T-helper 1 cell treated with Interleukin-12 subunit alpha and Interleukin-12 subunit beta and Interleukin-4 antibody, amounts not matched to agents 30 ng/mL and 1 ng/mL, for 36 hours (primary cell): ENCODE measurements at regions not wholly inside any gene's neighbourhood (a gene's known extent, or its start where the extent isn't known, plus 50 kb on each side); places are given as distances from the start of the nearest gene placed in this dataset.
"Not testable (repeated sequence)": the region's sequence is repeated elsewhere in the genome, so short reads cannot be mapped to it uniquely, and the experiment has no call there.

Experiments used
- intact Hi-C: fragments of 100-400 bp; cut with micrococcal nuclease; formaldehyde crosslinking; loops from one replicate; pipeline ENCODE4 v1.15.1; 2024

DNA sequence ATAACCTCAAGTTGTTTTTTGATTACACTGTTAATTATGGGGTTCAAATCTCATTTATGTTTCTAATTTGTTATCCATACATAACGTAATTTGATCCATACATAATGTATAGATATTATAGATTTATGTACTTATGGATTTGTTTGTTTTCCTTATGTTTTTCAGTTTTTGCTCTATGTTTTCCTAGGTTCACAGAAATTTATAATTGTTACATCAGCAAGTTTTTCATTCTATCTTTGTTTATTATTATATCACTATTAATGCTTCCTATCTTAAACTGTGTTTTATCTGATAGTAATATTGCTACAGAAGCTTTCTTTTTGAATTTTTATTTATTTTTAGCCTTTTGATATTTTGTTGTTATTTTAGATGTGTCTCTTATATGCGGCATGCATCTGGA lies 194.3 kb upstream of the SOX21 start:
- intact Hi-C loops: no loop called here

DNA sequence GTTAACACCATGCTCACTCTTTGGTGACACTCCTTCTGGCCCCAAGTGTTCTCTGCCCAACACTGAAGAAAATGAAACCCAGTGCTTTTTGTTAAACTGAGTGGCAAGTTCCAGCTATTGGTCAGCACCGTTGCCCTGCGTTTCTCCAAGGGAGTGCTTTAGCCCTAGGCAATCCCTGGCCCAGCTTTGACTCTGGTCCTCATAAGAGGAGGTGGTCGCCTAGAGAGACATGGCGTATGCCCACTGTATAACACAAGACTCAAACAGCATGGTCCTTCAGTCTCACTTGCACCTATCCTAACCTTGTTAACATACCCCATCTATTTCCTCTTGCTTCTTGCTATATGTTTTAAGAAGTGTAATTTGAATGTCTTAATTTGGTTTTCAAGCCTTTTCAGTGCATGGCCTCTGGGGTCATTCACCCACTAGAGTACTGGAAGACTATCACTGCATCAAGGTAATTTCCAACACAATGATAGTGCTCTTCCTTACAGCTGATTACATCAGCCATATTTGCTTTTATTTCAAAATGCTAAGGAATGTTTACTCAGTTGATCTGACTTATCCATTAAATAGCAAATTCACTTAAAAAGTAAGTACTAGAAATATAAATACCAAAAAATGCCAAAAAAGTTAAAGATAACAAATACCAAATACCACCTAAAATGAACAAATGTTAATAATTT lies 190.5 kb upstream of the SOX21 start:
- intact Hi-C loops: no loop called here

DNA sequence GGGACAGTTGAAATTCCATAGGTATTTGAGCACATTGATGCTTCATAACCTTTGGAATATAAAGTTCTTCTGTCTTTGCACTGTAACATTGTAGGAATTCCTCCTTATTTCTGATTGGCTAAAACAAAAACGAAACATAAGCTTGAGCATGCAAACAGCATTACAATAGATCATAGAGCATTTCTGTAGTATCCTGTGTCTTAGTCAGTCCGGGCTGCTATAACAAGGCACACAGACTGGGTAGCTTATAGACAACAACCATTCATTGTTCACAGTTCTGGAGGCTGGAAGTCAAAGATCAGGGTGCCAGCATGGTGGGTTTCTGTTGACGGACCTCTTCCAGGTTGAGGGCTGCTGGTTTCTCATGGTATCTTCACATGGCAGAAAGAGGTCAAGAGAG lies 188.7 kb upstream of the SOX21 start:
- intact Hi-C loops: no loop called here

DNA sequence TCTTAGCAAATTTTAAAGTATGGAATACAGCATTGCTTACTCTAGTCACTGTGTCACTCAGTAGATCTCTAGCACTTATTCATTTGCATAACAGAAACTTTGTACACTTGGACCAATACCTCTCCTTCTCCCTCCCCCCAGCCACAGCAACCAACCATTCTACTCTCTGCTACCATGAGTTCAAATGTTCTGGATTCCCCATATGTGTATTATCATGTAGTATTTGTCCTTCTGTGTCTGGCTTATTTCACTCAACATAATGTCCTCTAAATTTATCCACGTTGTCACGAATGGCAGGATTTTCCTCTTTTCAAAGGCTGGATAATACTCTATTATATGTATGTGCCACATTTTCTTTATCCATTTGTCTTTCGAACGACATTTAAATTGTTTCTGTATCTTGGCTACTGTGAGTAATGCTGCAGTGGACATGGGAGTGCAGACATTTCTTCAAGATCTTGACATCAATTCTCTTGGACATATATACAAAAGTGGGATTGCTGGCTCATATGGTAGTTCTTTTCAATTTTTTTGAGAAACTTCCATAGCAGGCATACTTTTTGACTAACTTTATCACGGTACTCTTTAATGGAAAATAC lies 184.5 kb upstream of the SOX21 start:
- intact Hi-C loops: no loop called here

DNA sequence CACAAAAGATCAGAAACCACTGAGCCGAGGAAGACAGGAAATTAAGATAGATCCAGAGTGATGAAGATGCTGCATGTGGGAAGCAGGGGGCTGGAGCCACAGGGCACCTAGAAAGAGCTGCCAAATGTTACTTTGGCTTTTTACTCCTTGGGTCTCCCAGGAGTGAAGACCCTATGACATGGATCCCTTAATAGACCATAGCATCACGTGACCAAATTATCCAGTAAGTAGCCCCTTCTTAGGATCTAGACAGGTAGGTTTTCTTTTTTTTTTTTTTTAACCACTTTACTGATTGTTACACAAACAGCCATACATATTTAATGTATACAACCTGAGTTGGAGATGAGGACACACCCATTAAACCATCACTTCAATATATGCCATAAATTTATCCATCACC lies 183.9 kb upstream of the SOX21 start:
- intact Hi-C loops: no loop called here

DNA sequence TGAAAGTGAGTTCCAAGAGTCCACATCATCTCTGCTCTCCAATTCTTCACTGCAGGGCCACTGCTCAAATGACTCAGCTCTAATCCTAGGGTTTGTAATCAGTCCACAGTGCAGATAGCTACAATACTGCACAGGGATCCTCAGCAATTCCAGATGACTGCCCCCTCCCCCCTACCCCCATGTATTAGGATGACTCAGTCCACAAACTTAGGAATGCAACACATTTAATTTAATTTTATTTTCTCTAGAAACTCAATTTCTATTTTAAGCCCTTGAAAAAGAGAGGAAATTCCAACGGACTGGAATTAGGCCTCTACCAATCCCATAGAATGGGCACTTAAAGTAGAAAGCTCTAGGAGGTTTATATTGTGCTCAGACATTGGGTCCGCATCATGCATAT lies 173.8 kb upstream of the SOX21 start:
- intact Hi-C loops: no loop called here

DNA sequence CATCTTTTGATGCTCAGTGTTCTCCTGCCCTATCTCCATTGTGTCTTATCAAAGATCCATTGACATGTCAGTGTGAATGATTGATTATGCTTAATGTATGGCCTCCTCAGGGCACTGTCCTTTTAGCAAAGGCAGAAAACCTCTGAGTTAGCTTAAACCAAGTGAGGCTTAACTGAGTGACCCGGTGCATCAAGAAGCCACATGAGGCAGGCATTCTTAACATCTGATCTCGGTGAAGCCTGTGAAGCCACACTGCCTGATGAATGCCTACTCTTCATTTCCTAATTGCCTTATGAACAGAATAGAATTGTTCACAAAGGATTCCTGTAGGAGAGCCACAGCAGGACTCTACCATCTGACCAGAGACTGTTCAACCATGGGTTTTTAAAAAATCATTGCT lies 168.1 kb upstream of the SOX21 start:
- intact Hi-C loops: no loop called here

DNA sequence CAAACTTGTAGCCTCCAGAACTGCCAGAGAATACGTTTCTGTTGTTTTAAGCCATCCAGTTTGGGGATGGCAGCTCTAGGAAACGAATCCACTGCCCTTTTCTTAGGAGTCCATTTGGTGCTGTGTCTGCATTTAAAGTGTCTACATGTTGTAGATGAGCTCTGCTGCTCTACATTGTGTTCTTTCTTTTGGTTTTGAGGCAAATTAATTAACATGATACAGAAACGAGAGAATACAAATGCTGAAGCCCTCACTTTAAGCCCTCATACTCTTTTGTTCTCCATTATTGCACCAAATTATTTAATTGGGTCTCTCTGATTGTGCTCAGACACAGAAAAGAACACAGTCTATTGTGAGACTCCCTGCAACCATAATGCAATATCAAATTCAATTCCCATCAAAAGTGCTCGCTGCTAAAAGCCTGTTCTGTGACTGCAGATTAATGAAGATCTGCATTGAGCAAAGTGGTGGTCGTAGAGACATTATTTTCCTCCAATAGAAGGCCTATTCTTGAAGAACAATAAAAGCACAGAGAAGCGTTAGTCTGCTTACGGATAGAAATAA lies 166.3 kb upstream of the SOX21 start:
- intact Hi-C loops: no loop called here

DNA sequence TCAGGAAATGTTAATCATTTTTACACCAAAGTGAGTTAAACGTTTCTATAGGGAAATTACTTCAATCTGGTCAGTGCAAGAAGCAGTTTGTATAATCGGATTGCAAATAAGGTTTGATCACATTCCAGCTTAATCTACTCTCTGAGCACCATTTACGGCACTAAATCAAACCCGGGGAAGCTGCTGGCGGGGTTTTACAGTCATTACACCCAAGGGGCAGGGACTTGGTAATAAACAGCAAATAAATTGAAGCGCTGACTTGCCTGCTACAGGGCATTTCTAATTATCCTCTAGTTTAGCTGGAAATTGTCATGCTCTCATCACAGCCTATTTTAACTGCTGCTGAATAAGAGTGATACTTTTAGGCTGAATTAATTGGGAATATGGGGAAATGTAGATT lies 152.1 kb upstream of the SOX21 start:
- intact Hi-C loops: loop anchor here (5.0 kb wide), 2 partner anchors 317 to 438 kb away; partner anchors contain the start of gene ABCC4

DNA sequence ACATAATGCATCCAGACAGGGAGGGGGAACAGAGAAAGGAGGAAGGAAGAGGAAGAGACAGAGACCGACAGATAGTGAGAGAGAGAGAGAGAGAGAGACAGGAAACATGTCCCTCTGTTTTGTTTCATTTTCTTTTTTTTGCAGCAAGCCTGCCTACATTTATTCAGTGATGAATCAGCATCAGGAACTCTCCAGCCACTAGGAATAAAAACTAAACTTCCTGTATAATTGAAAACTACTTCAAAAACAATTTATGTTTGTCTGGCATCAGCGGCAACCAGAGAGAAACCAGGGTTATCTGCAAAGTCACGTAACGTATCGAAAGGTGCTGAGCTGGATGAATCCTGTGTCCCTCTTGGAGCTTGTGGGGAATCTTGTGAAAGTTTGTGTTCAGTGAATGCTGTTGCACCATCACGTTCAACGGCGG lies 148.6 kb upstream of the SOX21 start:
- intact Hi-C loops: loop anchor here (5.0 kb wide), 2 partner anchors 314 to 441 kb away; partner anchors contain the start of gene ABCC4

DNA sequence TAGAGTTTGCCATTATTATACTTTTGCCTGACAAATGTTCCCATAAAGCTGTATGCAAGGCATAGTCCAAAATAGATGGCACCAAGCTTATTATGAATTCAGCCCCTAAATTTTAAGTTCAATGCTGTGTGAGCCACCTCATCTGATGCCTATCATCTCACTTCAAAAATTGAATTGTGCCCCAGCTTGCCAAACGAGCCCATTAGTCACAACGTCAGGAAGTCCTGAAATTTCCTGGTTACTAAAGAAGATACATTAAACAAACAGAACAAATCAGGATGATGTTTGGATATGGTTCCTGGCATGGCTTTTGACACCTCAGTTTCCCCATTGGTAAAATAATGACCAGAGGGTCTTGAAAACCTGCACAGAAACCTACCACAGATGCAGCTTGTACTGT lies 147.5 kb upstream of the SOX21 start:
- intact Hi-C loops: loop anchor here (5.0 kb wide), 2 partner anchors 313 to 442 kb away; partner anchors contain the start of gene ABCC4

DNA sequence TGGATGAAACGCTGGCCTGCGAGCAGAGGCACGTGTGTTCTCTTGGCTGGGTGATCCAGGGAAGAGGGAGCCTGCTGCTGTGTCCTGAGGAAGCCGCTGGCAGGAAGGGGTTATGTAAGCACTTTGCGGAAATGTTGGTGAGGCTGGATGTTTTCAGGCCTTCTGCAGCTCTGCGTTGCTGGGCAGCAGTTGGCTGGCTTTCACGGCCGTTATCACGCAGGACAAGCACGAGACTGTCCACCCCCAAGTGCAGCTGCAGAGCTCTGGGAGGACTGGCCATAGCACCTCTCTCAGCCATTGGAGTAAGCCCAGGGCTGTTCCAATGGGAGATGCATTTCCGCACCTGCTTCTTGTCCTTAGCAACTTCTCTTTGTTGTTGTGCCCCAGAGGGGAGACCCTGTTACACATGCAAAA lies 146.9 kb upstream of the SOX21 start:
- intact Hi-C loops: no loop called here

DNA sequence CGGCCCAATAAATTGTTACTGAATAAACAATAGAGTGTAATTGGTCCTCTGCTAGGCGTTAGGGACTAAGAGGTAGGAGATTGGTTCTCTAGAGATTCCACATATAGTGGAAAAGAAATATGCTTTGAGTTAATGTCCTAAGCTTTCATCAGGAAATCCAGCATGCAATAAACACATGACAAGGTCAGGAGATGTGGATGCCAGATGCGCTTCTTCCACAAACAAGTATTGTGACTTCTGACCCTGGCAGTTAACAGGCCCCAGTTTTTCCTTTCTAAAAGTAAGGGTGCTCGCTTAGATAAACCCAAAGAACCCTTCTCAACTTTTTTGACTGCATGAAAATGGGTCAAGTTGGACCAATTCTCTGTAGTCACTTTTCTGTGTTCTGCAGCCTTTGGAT lies 146.5 kb upstream of the SOX21 start:
- intact Hi-C loops: no loop called here

DNA sequence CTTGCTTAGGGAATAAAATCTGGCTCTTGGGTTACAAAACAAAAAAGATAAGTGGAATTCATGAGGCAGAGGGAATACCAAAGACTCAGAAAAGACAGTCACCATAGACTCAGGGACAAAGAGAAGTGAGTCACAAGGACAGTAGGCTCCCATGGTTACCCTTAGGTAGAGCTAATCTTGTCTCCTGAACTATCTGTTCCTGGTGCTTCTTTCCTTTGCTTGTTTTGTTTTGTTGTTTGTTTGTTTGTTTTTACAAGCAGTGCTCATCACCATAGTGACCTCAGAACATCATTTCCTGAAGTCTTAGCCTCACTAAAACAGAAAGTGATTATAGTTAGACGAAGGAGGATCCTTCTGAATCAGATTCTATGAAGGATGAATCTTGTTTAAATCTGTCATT lies 142.3 kb upstream of the SOX21 start:
- intact Hi-C loops: no loop called here

DNA sequence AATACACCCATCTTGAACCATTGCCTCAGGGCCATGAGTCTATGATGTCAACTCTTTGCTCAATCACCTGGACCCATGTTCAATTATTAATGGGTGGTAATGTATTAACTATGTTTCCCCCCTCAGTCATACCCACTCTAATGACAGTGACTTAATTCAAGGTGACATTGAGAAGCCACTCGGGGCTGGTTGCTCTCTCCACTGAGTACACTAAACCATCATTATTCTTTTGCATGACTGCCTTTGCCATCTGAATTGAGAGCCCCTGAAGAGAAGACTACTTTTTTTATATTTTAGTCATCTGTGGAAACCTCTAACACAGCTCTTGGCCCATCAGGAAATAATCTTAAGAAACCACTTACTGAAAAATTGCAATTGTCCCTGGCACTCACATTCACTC lies 139.2 kb upstream of the SOX21 start:
- intact Hi-C loops: no loop called here

DNA sequence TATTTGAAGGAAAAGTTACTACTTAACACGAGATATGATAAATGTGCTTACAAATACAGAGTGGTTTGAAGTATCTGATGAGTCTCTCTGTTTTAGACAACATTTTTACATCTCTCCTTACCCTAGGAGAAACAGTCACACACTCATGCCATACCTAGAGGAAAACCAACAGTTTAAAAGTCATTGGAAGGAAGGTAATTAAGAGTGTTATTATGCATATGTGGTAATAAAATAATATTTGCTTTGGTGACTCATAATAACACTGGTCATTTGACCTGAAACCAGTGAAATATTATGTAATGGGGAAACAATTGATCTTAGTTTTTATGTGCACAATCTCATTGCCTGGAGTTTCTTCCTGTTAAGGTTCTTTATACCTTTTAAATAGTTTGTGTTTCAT lies 136.9 kb upstream of the SOX21 start:
- intact Hi-C loops: no loop called here

DNA sequence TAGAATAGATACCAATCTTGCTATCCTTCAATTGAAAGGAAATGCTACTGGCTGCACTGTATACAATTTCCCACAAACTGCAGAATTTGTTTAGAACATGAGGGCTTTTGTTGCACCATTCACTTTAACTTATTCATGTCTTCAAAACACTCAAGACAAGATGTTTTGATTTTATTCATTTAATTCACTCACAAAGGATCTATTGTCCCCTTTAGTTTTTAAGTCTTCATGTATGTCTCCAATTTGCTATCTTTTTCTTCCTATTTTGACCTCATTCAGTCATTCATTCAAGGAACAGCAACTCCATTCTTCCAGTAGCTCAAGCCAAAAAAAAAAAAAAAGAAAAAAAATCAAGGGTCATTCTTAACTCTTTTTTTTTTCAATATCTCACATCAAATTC lies 130.6 kb upstream of the SOX21 start:
- intact Hi-C loops: no loop called here

DNA sequence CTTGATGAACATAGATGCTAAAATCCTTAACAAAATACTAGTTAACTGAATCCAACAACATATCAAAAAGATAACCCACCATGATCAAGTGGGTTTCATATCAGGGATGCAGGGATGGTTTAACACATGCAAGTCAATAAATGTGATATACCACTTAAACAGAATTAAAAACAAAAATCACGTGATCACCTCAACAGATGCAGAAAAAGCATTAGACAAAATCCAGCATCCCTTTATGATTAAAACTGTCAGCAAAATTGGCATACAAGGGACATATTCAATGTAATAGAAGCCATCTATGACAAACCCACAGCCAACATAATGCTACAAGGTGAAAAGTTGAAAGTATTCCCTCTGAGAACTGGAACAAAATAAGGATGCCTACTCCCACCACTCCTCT lies 124.7 kb upstream of the SOX21 start:
- intact Hi-C loops: not testable (repeated sequence)

DNA sequence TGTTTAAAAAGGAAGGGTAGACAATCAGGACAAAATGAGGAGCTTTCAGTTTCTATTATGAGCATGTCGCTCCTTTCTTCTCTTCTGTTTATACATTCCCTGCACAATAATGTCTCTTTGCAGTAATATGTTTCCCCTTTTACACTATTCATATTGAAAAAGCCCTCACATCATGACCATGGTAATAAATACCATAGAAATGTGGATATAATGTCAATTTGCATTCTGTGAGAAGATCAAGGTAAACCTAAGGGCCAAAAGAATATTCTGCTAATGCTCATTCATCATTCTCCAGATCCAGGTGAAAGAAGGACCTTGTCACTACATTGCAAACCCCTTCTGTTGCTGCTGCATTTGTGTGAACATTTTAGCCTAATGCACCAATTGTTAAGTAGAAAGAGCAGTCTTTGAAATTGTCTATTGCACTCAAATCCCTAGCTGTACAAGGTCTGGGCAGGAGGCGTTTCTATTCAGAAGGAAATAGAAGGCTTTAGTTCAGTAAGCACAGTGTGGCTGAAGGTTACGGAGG lies 117.6 kb upstream of the SOX21 start:
- intact Hi-C loops: no loop called here

DNA sequence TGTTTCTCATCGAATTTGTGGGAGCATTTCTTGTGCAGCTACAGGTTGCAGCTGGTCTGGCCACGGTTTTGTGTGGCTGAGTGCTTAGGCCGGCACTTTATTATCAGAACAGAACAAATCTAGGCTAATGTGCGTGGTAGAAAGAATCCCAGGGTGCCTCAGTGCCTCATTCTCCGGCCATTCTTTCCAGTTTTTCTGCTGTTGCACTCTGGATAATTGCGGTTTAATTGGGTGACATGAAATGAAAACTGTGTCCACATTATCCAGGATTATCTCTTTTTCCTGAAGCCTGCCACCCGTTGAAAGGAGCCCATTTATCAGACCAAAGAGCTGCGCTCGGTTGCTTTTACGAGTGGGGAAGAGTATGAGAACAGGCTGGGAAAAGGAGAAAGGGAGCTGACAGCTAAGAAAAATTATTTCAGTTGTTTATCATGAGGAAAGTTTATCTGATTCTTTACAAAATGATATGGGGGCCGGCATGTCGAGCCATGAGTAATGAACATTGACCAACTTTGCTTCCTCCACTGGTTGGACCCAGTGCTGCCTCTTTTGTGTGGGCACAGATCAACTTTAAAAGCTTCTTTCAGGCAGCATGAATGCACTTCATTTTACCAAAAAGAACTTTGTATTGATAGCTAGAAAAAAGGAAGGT lies 117.0 kb upstream of the SOX21 start:
- intact Hi-C loops: no loop called here

DNA sequence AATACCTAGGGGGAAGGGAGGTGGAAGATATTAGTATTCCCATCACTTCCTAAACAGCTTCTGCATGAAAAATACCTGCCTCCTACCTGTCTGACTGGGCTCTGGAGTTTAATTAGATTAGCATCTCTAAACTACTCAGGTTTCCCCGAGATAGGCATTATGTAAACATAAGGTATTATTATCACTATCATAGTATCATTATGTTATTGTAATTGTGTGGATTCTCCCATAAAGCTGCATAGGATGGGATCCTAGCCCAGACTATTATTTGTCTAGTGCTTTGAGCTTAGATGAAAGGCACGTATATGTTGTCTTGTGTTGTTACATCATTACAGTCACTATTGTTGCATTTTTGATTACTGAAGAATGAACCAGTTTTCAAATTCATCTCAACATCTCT lies 115.2 kb upstream of the SOX21 start:
- intact Hi-C loops: no loop called here

DNA sequence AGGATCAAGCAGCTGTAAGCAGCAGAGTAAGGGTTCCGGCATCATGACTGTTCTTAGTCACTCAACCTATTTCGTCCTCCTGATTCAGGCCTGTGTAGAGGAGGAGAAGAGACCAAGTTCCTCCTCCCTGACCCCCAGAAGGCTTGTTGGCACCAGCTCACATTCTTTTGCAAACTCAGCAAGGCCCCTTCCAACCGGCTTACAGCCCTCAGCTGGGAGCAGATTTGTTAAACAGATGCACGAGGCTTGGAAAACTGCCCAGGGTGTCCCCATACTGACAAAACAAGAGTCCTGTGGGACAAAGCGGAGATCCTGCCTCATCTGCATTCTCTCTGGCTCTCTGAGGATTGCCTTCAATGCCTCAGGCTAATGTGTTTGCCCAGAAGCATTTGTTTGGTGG lies 113.2 kb upstream of the SOX21 start:
- intact Hi-C loops: no loop called here
